ENCODE measurements at regions not wholly inside any gene's neighbourhood (a gene's known extent, or its start where the extent isn't known, plus 50 kb on each side); places are given as distances from the start of the nearest gene placed in this dataset.

DNA sequence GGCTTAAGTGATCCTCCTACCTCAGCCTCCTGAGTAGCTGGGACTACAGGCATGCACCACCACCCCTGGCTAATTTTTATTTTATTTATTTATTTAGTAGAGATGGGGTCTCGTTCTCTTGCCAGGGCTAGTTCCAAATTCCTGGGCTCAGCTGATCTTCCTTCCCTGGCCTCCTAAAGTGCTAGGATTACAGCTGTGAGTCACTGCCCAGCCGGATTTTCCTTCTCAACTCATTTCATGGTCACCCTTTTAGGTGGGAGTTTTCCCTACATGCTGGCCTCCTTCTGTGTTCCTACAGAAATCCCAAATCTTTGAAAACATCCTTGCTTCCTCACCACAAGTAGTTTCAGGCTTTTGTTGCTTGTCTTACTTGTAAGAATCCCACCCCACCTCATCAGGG lies 102.1 kb upstream of the SIAH1 start:
- H3K4me1 Mint-ChIP-seq, result no peaks in the 10 kb centered on the region
- H3K27ac Mint-ChIP-seq, result no peak overlapping the region
- ATAC-seq (no peak), DNase-seq (ENCODE audit: low spot score) (no peak)
- no peaks in the 10 kb centered on the region for H3K27me3 Mint-ChIP-seq (ENCODE audit: low read depth)
- H3K4me3 Mint-ChIP-seq, result no peak overlapping the region
- H3K9me3 Mint-ChIP-seq, result peaks cover 21% of the 10 kb centered on the region
- POLR2A ChIA-PET, result no interaction called here
- TF ChIP-seq, protein P1, sequence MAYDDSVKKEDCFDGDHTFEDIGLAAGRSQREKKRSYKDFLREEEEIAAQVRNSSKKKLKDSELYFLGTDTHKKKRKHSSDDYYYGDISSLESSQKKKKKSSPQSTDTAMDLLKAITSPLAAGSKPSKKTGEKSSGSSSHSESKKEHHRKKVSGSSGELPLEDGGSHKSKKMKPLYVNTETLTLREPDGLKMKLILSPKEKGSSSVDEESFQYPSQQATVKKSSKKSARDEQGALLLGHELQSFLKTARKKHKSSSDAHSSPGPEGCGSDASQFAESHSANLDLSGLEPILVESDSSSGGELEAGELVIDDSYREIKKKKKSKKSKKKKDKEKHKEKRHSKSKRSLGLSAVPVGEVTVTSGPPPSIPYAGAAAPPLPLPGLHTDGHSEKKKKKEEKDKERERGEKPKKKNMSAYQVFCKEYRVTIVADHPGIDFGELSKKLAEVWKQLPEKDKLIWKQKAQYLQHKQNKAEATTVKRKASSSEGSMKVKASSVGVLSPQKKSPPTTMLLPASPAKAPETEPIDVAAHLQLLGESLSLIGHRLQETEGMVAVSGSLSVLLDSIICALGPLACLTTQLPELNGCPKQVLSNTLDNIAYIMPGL (CRISPR knock-in tag; IDR thresholded peaks at IDR 0.05), result no peak
- TF ChIP-seq EMX1 (CRISPR knock-in tag; IDR thresholded peaks at IDR 0.05) (no peak), ZNF219 (CRISPR knock-in tag; IDR thresholded peaks at IDR 0.05; ENCODE audit: borderline replicate concordance) (no peak), NR2C2 (CRISPR knock-in tag; IDR thresholded peaks at IDR 0.05) (no peak), RORB (CRISPR knock-in tag; IDR thresholded peaks at IDR 0.05) (no peak), FOXJ3 (CRISPR knock-in tag; IDR thresholded peaks at IDR 0.05; ENCODE audit: borderline replicate concordance) (no peak), JUN (CRISPR knock-in tag; IDR thresholded peaks at IDR 0.05) (no peak), ESRRA (CRISPR knock-in tag; IDR thresholded peaks at IDR 0.05; ENCODE audit: borderline replicate concordance) (no peak), GTF2I (CRISPR knock-in tag; conservative IDR thresholded peaks at IDR 0.05) (no peak), PRRX2 (CRISPR knock-in tag; IDR thresholded peaks at IDR 0.05) (no peak), ZBTB21 (CRISPR knock-in tag; IDR thresholded peaks at IDR 0.05; ENCODE audit: borderline replicate concordance) (no peak), GABPB1 (CRISPR knock-in tag; IDR thresholded peaks at IDR 0.05) (no peak)
- TF ChIP-seq, protein P2, sequence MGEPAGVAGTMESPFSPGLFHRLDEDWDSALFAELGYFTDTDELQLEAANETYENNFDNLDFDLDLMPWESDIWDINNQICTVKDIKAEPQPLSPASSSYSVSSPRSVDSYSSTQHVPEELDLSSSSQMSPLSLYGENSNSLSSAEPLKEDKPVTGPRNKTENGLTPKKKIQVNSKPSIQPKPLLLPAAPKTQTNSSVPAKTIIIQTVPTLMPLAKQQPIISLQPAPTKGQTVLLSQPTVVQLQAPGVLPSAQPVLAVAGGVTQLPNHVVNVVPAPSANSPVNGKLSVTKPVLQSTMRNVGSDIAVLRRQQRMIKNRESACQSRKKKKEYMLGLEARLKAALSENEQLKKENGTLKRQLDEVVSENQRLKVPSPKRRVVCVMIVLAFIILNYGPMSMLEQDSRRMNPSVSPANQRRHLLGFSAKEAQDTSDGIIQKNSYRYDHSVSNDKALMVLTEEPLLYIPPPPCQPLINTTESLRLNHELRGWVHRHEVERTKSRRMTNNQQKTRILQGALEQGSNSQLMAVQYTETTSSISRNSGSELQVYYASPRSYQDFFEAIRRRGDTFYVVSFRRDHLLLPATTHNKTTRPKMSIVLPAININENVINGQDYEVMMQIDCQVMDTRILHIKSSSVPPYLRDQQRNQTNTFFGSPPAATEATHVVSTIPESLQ (CRISPR knock-in tag; IDR thresholded peaks at IDR 0.05), result no peak
- TF ChIP-seq, protein P3, sequence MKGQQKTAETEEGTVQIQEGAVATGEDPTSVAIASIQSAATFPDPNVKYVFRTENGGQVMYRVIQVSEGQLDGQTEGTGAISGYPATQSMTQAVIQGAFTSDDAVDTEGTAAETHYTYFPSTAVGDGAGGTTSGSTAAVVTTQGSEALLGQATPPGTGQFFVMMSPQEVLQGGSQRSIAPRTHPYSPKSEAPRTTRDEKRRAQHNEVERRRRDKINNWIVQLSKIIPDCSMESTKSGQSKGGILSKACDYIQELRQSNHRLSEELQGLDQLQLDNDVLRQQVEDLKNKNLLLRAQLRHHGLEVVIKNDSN (CRISPR knock-in tag; IDR thresholded peaks at IDR 0.05), result no peak
- CTCF ChIA-PET, result interaction anchor here (1.8 kb wide), 1 partner anchor 136 kb away, joined by 6 read pairs; no protein-coding TSS in a partner anchor
- peaks cover 10% of the 10 kb centered on the region for H3K36me3 Mint-ChIP-seq

DNA sequence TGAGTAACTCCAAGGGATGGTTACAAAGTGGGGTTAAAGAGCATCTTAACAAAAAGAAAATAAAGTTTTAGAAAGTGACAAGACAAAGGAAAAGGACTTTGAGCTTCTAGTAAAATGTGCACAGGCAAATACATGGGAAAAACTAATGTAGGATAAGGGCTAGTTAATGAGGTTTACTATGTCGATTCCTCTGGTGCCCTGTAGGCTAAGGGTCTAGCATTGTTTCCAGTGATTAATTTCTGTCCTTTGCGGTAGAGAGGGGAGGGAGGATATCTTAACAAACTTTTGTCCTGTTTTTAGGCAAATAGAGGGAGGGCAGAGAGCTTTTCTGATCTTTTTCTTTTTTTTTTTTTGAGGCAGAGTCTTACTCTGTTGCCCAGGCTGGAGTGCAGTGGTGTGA lies 96.6 kb upstream of the SIAH1 start:
- POLR2A ChIA-PET, result interaction anchor here (0.6 kb wide), 1 partner anchor 148 kb away, joined by 4 read pairs; no protein-coding TSS in a partner anchor
- H3K9me3 Mint-ChIP-seq, result peaks cover 15% of the 10 kb centered on the region

DNA sequence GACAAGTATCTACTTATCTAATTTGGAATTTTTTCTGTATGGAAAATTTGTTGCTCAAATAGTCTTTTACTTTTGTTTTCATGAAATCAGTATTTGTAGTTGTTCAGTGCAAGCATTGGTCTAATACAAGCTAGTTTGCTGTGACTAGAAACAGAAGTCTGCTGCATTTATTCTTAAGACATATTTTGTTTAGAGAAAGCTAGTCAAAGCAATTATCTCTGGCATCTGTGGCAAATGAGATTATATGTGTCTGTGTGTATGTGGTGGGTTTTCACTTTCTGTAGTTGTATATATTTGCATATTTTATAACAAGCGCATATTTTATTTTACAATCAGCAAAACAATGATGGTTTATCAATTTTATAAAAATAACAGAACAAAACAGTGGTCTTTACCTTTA lies 96.0 kb upstream of the SIAH1 start:
- Mint-ChIP-seq H3K4me3 (no peak overlapping the region), H3K9me3 (peaks cover 15% of the 10 kb centered on the region), H3K27me3 (ENCODE audit: low read depth) (no peaks in the 10 kb centered on the region), H3K4me1 (peaks cover 18% of the 10 kb centered on the region), H3K36me3 (peaks cover 10% of the 10 kb centered on the region), H3K27ac (no peak overlapping the region)
- ATAC-seq (no peak), DNase-seq (ENCODE audit: low spot score) (no peak)
- ChIA-PET POLR2A (no interaction called here), CTCF (interaction anchor here (1.5 kb wide), 1 partner anchor 142 kb away, joined by 3 read pairs; no protein-coding TSS in a partner anchor)
- no peak for TF ChIP-seq RORB (CRISPR knock-in tag; IDR thresholded peaks at IDR 0.05)
- no peak for TF ChIP-seq ZNF121 (CRISPR knock-in tag; IDR thresholded peaks at IDR 0.05)
- TF ChIP-seq FOXK1 (CRISPR knock-in tag; IDR thresholded peaks at IDR 0.05), result no peak
- TF ChIP-seq, protein P4, sequence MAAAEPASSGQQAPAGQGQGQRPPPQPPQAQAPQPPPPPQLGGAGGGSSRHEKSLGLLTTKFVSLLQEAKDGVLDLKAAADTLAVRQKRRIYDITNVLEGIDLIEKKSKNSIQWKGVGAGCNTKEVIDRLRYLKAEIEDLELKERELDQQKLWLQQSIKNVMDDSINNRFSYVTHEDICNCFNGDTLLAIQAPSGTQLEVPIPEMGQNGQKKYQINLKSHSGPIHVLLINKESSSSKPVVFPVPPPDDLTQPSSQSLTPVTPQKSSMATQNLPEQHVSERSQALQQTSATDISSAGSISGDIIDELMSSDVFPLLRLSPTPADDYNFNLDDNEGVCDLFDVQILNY (CRISPR knock-in tag; IDR thresholded peaks at IDR 0.05), result no peak
- TF ChIP-seq ZNF317 (CRISPR knock-in tag; IDR thresholded peaks at IDR 0.05; ENCODE audit: borderline replicate concordance, low read depth), result no peak
- TF ChIP-seq, protein P5, sequence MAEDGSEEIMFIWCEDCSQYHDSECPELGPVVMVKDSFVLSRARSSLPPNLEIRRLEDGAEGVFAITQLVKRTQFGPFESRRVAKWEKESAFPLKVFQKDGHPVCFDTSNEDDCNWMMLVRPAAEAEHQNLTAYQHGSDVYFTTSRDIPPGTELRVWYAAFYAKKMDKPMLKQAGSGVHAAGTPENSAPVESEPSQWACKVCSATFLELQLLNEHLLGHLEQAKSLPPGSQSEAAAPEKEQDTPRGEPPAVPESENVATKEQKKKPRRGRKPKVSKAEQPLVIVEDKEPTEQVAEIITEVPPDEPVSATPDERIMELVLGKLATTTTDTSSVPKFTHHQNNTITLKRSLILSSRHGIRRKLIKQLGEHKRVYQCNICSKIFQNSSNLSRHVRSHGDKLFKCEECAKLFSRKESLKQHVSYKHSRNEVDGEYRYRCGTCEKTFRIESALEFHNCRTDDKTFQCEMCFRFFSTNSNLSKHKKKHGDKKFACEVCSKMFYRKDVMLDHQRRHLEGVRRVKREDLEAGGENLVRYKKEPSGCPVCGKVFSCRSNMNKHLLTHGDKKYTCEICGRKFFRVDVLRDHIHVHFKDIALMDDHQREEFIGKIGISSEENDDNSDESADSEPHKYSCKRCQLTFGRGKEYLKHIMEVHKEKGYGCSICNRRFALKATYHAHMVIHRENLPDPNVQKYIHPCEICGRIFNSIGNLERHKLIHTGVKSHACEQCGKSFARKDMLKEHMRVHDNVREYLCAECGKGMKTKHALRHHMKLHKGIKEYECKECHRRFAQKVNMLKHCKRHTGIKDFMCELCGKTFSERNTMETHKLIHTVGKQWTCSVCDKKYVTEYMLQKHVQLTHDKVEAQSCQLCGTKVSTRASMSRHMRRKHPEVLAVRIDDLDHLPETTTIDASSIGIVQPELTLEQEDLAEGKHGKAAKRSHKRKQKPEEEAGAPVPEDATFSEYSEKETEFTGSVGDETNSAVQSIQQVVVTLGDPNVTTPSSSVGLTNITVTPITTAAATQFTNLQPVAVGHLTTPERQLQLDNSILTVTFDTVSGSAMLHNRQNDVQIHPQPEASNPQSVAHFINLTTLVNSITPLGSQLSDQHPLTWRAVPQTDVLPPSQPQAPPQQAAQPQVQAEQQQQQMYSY (CRISPR knock-in tag; IDR thresholded peaks at IDR 0.05), result no peak
- TF ChIP-seq, protein P6, sequence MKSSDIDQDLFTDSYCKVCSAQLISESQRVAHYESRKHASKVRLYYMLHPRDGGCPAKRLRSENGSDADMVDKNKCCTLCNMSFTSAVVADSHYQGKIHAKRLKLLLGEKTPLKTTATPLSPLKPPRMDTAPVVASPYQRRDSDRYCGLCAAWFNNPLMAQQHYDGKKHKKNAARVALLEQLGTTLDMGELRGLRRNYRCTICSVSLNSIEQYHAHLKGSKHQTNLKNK (CRISPR knock-in tag; IDR thresholded peaks at IDR 0.05), result no peak
- TF ChIP-seq ZNF219 (CRISPR knock-in tag; IDR thresholded peaks at IDR 0.05; ENCODE audit: borderline replicate concordance), result no peak

More for the DNA sequence above, 96.6 kb upstream of the SIAH1 start:
- Mint-ChIP-seq H3K27ac (no peak overlapping the region), H3K36me3 (peaks cover 10% of the 10 kb centered on the region), H3K4me3 (no peak overlapping the region), H3K4me1 (peaks cover 18% of the 10 kb centered on the region), H3K27me3 (ENCODE audit: low read depth) (no peaks in the 10 kb centered on the region)
- CTCF ChIA-PET, result interaction anchor here (1.5 kb wide), 1 partner anchor 141 kb away, joined by 3 read pairs; no protein-coding TSS in a partner anchor
- TF ChIP-seq MXD4 (CRISPR knock-in tag; IDR thresholded peaks at IDR 0.05; ENCODE audit: borderline replicate concordance) (no peak), ZNF396 (CRISPR knock-in tag; IDR thresholded peaks at IDR 0.05; ENCODE audit: borderline replicate concordance) (no peak), HMGA2 (CRISPR knock-in tag; IDR thresholded peaks at IDR 0.05) (no peak), MYBL2 (CRISPR knock-in tag; IDR thresholded peaks at IDR 0.05) (no peak)
- TF ChIP-seq, protein P7, sequence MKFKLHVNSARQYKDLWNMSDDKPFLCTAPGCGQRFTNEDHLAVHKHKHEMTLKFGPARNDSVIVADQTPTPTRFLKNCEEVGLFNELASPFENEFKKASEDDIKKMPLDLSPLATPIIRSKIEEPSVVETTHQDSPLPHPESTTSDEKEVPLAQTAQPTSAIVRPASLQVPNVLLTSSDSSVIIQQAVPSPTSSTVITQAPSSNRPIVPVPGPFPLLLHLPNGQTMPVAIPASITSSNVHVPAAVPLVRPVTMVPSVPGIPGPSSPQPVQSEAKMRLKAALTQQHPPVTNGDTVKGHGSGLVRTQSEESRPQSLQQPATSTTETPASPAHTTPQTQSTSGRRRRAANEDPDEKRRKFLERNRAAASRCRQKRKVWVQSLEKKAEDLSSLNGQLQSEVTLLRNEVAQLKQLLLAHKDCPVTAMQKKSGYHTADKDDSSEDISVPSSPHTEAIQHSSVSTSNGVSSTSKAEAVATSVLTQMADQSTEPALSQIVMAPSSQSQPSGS (CRISPR knock-in tag; IDR thresholded peaks at IDR 0.05; ENCODE audit: borderline replicate concordance, low read depth), result no peak
- ATAC-seq, result no peak
- no peak for DNase-seq (ENCODE audit: low spot score)
